HL-60 (cell line): ENCODE measurements at regions not wholly inside any gene's neighbourhood (a gene's known extent, or its start where the extent isn't known, plus 50 kb on each side); places are given as distances from the start of the nearest gene placed in this dataset.

ENCODE experiments used
- DNase-seq, 2 experiments: peaks; one replicate each; pipeline ENCODE4 v3.0.0-alpha.2; 2010 to 2020; ENCODE audit warnings: low read depth in 1 of 2, low spot score in 1 of 2
- H3K27ac ChIP-seq: fragments of 250-450 bp; sonication (Bioruptor Pico); replicated peaks from 2 replicates; pipeline ENCODE4 v1.5.1; 2020; ENCODE audit warnings: mild to moderate bottlenecking, moderate library complexity
- H3K27me3 ChIP-seq: fragments of 250-450 bp; sonication (Bioruptor Pico); 2 replicates; pipeline ENCODE4 v1.5.1; 2021; ENCODE audit warnings: mild to moderate bottlenecking, moderate library complexity; ENCODE audit not compliant: insufficient read depth, poor library complexity, severe bottlenecking
- H3K4me3 ChIP-seq: replicated peaks from 2 replicates; pipeline ENCODE4 v1.5.1; 2011; ENCODE audit warnings: mild to moderate bottlenecking, control low read depth, low read length; ENCODE audit not compliant: insufficient read depth
- GABPA ChIP-seq: IDR thresholded peaks from 2 replicates; pipeline ENCODE4 v1.6.1; 2012; ENCODE audit warnings: low read depth
- POLR2AphosphoS5 ChIP-seq: IDR thresholded peaks from 2 replicates; pipeline ENCODE4 v1.6.1; 2012; ENCODE audit warnings: low read depth
- REST ChIP-seq: IDR thresholded peaks from 2 replicates; pipeline ENCODE4 v1.6.1; 2012; ENCODE audit warnings: low read depth; ENCODE audit not compliant: insufficient replicate concordance
- SPI1 ChIP-seq: IDR thresholded peaks from 2 replicates; pipeline ENCODE4 v1.6.1; 2012; ENCODE audit warnings: low read depth, mild to moderate bottlenecking, borderline replicate concordance
- TF ChIP-seq, protein P1 (sequence below): IDR thresholded peaks from one replicate; pipeline ENCODE4 v1.5.1; 2011; ENCODE audit warnings: low read length, control low read depth, inconsistent platforms; ENCODE audit not compliant: insufficient read depth

- no peaks in the 10 kb centered on the region for H3K27me3 ChIP-seq
- no peak overlapping the region for H3K27ac ChIP-seq
- no peak overlapping the region for H3K4me3 ChIP-seq
- TF ChIP-seq, protein P1, sequence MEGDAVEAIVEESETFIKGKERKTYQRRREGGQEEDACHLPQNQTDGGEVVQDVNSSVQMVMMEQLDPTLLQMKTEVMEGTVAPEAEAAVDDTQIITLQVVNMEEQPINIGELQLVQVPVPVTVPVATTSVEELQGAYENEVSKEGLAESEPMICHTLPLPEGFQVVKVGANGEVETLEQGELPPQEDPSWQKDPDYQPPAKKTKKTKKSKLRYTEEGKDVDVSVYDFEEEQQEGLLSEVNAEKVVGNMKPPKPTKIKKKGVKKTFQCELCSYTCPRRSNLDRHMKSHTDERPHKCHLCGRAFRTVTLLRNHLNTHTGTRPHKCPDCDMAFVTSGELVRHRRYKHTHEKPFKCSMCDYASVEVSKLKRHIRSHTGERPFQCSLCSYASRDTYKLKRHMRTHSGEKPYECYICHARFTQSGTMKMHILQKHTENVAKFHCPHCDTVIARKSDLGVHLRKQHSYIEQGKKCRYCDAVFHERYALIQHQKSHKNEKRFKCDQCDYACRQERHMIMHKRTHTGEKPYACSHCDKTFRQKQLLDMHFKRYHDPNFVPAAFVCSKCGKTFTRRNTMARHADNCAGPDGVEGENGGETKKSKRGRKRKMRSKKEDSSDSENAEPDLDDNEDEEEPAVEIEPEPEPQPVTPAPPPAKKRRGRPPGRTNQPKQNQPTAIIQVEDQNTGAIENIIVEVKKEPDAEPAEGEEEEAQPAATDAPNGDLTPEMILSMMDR = no peak
- TF ChIP-seq POLR2AphosphoS5 = no peak
- no peak for TF ChIP-seq GABPA
- no peak for TF ChIP-seq SPI1
- TF ChIP-seq REST = no peak
- no peak for DNase-seq
Observed at GRCh38 chr9:106075236-106075959, 381.1 kb downstream of the TMEM38B start.

GRCh38 chr9:106075960-106076327, 381.6 kb downstream of the TMEM38B start:
- DNase-seq = no peak
- H3K27ac ChIP-seq = no peak overlapping the region

DNA sequence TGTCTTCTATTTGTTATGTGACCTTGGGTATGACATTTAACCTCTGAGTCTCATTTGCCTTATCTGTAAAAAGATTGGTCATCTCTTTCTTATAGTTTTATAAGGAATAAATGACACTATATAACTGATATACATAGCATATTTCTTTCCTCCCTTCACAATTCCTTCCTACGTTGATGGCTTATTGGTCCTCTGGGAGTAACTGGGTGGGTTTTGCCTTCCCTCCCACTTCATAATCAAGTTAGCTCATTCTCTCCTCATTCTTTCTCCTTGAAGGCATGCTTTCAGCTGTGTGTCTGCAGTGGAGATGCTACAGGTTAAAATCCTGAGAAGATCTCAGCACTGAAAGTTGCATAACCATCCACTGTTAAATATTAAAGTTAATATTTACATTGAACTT, 382.4 kb downstream of the TMEM38B start:
- Histone ChIP-seq H3K4me3 (no peak overlapping the region), H3K27me3 (no peaks in the 10 kb centered on the region), H3K27ac (no peak overlapping the region)
- TF ChIP-seq GABPA (no peak), POLR2AphosphoS5 (no peak), SPI1 (no peak), REST (no peak)
- TF ChIP-seq, protein P1 = no peak
- DNase-seq = no peak

More at GRCh38 chr9:106075960-106076327, 381.6 kb downstream of the TMEM38B start:
- H3K4me3 ChIP-seq = no peak overlapping the region
- TF ChIP-seq GABPA (no peak), REST (no peak), SPI1 (no peak), POLR2AphosphoS5 (no peak)
- TF ChIP-seq, protein P1 = no peak
- no peaks in the 10 kb centered on the region for H3K27me3 ChIP-seq
